ENCODE measurements at regions not wholly inside any gene's neighbourhood (a gene's known extent, or its start where the extent isn't known, plus 50 kb on each side); places are given as distances from the start of the nearest gene placed in this dataset.

GRCh38 chr7:31445686-31446355 lies 68.1 kb upstream of the ITPRID1 start:
- DNase-seq (no peak), ATAC-seq (no peak)
- Histone ChIP-seq H3K36me3 (no peaks in the 10 kb centered on the region), H3K27me3 (peaks cover 0 to 43% (median 22%) of the 10 kb centered on the region in 7 donors), H3K4me1 (no peaks in the 10 kb centered on the region), H3K4me3 (no peak overlapping the region), H3K9me3 (peaks cover 0 to 5% (median 0%) of the 10 kb centered on the region in 11 donors), H3K27ac (no peak overlapping the region)
- TF ChIP-seq CTCF (IDR thresholded peaks at IDR 0.05): no peak
- intact Hi-C loops (cut with DNase I): loop anchor here in 5 of 10 donors (10.0 kb wide), 4 partner anchors 189 to 759 kb away; no protein-coding TSS in a partner anchor
- 71 to 73% methylated on average over 7 of the region's 7 CpGs for WGBS, 2 donors

- H3K4me1 ChIP-seq: no peaks in the 10 kb centered on the region
- no peak overlapping the region for H3K4me3 ChIP-seq
- H3K27ac ChIP-seq: no peak overlapping the region
- WGBS, 2 donors: 88% methylated on average over 1 of the region's 1 CpG
- DNase-seq (no peak), ATAC-seq (no peak)
- no peaks in the 10 kb centered on the region for H3K36me3 ChIP-seq
- TF ChIP-seq CTCF (IDR thresholded peaks at IDR 0.05): no peak
- peaks cover 0 to 5% (median 0%) of the 10 kb centered on the region in 11 donors for H3K9me3 ChIP-seq
- intact Hi-C loops (cut with DNase I): loop anchor here in 5 of 10 donors (10.0 kb wide), 4 partner anchors 186 to 756 kb away; no protein-coding TSS in a partner anchor
- H3K27me3 ChIP-seq: peaks cover 0 to 35% (median 8%) of the 10 kb centered on the region in 7 donors
These were observed 65.2 kb upstream of the ITPRID1 start for GRCh38 chr7:31448649-31449048.

GRCh38 chr7:31455844-31456243 lies 58.0 kb upstream of the ITPRID1 start:
- 83 to 91% methylated on average over 5 of the region's 5 CpGs for WGBS, 2 donors
- ATAC-seq: no peak

More at GRCh38 chr7:31455844-31456243, 58.0 kb upstream of the ITPRID1 start:
- intact Hi-C loops (cut with DNase I): no loop called here
- H3K9me3 ChIP-seq: no peaks in the 10 kb centered on the region
- H3K4me3 ChIP-seq: no peak overlapping the region
- peaks cover 0 to 18% (median 9%) of the 10 kb centered on the region in 7 donors for H3K27me3 ChIP-seq
- no peak for TF ChIP-seq CTCF (IDR thresholded peaks at IDR 0.05)
- H3K4me1 ChIP-seq: no peaks in the 10 kb centered on the region
- H3K36me3 ChIP-seq: no peaks in the 10 kb centered on the region
- DNase-seq: no peak
- H3K27ac ChIP-seq: no peak overlapping the region
